H4 (cell line): ENCODE measurements at regions not wholly inside any gene's neighbourhood (a gene's known extent, or its start where the extent isn't known, plus 50 kb on each side); places are given as distances from the start of the nearest gene placed in this dataset.
"Not testable (repeated sequence)": the region's sequence is repeated elsewhere in the genome, so short reads cannot be mapped to it uniquely, and the experiment has no call there.

ENCODE experiments used
- DNase-seq: peaks from one replicate; pipeline ENCODE4 v3.0.0-alpha.2; 2015; ENCODE audit warnings: low spot score

DNA sequence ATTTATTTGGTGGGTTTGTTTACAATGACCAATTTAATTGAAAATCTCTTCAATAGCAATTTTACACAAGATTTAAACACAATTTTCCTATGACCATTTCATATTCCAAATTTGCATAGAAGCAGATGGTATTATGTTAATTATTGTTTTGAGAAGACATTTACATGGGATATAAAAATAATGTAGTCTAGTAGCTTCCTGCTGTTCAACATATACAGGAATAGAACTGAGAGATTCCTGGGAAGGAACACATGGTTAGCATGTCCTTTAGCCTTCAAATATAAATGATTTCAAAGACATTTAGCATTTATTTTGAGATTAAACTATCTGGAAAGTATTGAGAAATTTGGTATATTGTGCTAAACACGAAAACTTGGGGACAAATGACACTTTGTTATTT lies 129.6 kb downstream of the KCNE4 start:
- DNase-seq, result no peak

DNA sequence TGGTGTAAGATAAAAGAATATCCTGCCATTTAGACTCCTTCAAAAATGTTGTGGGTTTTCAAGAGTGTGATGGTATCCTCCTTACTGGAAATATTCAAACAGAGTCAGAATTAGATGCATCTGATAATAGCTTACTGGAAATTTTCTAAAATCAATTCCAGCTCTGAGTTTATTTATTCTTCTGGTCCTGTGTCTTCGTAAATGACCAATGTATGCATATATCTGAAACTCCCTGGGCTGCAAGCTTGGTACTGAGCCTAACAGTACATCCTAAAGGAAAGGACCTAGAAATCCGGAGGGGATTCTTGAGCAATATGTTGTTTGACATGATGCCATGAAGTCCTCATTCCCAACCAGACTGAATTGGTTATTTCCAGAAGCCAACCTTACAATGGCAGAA lies 130.4 kb downstream of the KCNE4 start:
- DNase-seq, result no peak

DNA sequence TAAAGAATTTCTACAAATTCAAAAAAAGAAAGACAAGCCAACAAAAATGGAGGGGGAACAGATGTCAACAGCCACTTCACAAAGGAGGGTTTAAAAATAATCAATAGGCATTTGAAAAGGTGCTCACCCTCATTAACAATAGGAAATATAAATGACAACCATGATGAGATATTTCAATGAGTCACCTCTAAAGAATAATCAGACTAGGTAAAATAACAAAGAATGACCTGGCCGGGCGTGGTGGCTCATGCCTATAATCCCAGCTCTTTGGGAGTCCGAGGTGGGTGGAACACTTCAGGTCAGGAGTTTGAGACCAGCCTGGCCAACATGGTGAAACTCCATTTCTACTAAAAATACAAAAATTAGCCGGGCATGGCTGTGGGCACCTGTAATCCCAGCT lies 133.6 kb downstream of the KCNE4 start:
- no peak for DNase-seq

DNA sequence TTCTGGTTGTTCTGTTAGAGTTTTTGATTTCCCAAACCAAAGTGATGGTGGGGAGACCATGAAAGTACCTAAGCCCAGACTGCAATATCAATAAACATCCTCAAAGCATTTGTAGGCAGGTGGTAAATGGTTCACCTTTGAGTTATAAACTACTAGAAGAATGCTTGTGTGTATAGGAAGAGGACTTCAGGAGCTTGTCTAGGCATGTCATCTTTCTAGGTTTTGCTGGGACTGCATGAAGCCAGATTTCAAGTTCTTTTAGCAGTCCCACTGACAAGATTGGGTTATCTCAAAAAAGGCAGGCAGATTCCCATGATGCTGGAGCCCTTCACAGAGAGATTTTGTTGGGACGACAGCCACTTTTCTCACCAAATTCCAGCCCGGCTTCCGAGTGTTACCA lies 135.3 kb downstream of the KCNE4 start:
- no peak for DNase-seq

DNA sequence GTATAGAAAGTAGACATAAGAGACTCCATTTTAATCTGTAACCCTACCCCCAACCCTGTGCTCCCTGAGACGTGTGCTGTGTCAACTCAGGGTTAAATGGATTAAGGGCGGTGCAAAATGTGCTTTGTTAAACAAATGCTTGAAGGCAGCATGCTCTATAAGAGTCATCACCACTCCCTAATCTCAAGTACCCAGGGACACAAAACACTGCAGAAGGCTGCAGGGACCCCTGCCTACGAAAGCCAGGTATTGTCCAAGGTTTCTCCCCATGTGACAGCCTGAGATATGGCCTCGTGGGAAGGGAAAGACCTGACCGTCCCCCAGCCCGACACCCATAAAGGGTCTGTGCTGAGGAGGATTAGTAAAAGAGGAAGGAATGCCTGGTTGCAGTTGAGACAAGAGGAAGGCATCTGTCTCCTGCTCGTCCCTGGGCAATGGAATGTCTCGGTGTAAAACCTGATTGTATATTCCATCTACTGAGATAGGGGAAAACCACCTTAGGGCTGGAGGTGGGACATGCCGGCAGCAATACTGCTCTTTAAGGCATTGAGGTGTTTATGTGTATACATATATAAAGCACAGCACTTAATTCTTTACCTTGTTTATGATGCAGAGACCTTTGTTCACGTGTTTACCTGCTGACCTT lies 138.7 kb downstream of the KCNE4 start:
- DNase-seq, result not testable (repeated sequence)

DNA sequence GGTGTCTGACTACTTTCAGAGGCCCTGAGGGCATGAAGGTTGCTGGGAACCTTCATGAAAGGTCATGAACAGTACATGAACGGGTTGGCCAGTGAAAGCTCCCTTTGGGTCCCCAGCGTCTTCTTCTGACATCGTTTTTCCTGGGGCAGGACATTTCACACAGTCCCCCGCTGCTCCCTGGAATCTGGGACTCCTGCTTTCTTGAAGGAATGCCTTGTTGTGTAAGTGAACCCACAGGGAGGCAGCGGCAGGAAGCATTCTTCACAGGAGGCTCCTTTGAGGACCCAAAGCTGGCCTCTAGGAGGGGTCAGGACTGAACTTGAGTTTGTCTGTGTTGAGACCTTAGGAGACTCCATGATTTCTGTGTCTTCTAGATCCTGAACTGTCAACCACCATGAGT lies 144.3 kb downstream of the KCNE4 start:
- DNase-seq, result no peak

DNA sequence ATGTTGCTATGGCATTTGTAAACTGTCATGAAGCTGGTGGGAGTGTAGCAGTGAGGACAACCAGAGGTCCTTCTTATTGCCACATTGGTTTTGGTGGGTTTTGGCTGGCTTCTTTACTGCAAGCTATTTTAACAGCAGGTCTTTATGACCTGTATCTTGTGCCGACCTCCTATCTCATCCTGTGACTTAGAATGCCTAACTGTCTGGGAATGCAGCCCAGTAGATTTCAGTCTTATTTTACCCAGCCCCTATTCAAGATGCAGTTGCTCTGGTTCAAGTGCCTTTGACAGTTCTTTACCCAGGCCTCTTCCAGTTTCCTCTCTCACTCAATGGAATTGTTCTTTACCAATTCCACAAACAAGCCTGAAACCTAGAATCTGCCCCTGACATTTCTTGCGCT lies 145.1 kb downstream of the KCNE4 start:
- no peak for DNase-seq

DNA sequence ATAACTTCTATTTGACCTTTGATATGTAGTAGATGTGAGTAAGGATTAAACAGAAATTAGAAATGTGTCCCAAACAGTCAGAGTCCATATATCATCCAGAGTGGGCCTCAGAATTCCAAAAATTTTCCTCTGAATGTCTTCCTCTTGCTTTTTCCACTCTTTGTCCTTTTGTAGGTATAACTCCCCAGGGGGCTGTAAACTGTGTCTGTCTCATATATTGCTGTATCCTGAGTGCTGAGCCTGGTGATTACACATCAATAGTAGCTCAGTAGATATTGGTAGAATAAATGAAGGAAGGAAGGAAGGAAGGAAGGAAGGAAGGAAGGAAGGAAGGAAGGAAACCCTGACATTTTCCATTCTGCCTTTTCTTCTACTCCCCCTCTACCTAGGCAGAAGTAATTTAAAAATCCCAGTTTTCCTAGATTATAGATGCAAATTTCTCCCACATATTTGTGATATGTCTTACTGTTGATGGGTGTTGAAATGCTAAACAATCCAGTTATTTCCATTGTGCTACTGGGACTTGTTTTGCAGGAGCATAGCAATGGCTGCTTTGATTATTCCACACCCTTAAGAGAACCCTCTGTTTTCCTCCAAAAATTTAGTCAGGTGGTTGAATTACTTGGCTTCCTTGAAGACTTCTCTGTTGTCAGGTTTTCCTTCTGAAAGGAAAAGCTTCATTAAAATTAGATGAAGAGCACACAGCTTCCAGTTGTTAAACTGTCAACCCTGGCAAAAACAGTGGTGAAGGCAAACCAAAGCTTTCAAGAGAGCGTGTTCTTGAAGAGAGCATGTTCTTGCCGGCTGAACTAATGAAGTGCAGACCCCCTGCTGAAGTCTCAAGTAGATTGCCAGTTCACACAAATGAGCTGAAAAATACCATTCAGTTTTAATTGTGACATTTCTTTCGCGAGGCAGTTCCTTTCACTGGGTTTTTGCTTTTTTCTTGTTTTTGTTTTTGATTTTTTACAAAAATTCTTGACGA lies 147.8 kb downstream of the KCNE4 start:
- DNase-seq, result no peak

DNA sequence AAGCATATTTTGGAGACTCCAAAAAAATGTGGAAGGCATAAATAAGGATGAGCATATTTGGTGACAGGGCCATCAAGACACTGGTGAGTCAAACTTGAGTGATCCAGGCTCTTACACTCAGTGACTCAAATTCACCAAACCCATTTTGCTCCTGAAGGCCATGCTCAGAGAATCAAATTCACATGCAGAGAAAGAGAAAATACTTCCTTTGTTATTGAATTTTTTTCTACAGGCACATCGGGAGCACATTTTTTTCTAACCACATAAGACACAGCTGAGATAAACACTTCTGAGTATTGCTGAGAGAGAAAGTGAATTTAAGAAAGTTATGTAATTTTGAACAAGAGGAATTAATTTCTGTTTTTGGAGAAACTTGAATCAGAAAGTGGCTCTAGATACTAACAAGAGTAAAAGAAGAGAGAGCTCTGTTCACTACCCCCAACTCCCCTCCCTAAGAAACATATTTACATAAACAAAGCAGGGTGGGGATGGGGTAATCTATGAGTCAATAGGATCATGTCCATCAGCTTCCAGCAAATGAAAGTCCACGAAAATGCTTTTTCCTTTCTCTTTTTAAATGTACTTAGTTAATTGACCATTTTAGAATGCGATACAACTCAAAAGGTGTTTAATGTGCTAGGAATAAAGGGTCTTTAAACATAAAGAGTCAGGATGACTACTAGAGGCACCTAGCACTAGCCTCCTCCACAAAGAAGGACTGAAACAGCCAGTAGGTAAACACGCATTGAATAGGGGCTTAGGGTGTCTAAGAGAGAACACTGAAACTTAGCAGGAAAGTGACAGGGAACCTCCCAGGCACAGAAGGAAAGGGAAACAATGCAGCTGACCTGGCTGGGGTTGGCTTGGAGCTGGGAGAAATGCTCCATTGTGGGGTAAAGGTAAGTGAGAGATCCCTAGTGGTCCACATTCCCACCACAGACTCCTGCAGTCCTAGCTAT lies 152.3 kb downstream of the KCNE4 start:
- DNase-seq, result peak; percentile 29

DNA sequence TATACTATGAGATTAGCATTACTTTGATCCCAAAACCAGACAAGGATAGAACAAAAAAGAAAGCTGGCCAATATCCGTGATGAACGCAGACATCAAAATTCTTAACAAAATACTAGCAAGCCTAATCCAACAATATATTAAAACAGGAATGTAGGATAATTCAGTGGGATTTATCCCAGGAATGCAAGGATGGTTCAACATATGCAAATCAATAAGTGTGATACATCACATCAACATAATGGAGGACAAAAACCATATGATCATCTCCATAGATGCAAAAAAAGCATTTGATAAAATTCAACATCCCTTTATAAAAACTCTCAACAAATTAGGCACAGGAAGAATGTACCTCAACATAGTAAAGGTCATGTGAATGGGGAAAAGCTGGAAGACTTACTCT lies 158.5 kb downstream of the KCNE4 start:
- DNase-seq, result no peak

DNA sequence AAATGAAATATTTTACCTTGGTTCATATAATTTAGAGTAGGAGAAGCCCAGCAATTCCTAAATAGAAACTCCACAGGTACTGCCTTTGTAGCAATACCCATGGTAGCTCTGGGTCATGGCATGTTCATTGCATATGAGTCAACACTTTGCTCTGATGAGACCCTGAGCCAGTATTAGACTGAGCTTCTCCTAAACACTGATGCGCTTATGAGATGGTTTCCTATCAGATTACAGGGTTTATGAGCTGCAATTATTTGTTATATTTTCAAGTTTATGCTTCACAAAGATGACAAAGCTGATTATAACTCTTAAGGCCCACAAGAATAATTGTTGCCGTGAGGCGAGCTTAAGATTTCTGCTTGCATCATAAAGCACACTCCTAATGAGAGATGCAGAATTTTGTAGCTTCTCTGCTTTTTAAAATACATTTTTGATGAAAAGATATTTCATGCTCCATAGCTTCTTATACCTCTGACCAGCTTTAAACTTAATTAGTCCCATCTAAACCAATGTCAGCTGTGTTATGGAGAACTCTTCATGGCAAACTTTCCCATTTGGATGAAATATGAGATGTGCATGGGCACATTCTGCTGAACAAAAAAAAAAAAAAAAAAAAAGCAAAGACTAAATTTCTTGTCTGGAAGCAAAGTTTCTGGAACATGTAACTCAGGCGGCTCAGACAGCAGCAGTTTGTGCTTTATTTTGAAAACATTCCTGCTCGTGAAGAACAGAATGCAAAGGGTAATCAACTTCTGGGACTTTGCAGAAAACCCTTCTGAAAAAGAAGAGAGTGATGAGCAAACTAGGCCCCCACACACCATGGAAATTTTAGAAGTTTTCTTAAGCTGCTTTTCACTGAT lies 162.6 kb downstream of the KCNE4 start:
- no peak for DNase-seq

DNA sequence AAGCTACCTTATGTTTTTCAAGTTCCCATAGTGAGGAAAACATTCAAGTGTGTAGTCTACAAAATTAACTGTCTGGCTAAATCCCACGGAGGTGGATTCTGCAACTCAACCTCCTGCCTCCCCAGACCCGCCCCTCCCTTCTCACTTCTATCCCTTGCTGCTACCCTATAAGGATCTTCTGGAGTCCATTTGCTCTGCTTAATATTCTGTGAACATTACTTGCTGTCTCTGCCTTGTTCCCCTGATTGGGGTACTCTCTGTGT lies 163.2 kb downstream of the KCNE4 start:
- DNase-seq, result no peak

DNA sequence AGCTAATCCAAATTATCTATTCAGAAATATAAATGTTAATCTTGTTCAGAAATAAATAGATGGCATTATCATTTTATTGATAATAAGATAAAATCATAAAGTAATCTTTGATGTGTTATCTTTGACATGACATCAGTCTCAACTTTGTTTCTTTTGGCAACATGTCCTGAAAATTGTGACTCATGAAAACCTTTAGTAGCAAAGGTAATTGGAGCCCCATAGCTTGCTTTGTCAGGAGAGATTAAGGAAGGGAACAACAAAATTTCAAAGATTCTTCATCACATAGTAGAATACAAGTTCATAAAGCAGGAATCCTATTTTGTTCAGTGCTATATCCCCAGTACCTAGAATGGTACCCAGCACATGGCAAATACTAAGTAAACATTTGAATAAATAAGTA lies 165.4 kb downstream of the KCNE4 start:
- no peak for DNase-seq

DNA sequence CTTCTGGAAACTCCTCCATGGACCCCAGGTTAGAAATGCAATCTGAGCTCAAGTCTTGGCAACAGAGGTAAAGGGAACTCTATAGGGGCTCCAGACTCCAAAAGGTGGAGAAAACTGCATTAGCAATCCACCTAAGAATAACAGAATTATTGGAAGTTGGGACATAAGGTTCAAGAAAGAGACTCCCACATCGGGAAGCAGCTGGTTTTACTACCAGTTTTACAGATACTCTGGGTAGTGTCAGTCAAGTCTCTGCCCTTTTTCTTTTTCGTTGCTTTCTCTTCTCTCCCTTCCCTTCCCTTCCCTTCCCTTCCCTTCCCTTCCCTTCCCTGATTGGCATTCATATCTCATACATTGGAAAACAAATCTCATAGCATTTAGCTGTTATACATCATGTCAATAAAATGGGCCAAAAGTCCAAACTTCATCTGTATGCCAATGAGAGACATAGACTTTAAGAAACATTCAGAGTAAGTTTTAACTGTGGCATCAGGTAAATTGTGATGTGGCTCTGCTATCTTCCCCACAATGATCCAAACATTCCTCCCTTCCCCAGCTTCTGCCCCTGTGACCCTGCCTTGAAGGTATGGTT lies 166.7 kb downstream of the KCNE4 start:
- DNase-seq, result no peak

DNA sequence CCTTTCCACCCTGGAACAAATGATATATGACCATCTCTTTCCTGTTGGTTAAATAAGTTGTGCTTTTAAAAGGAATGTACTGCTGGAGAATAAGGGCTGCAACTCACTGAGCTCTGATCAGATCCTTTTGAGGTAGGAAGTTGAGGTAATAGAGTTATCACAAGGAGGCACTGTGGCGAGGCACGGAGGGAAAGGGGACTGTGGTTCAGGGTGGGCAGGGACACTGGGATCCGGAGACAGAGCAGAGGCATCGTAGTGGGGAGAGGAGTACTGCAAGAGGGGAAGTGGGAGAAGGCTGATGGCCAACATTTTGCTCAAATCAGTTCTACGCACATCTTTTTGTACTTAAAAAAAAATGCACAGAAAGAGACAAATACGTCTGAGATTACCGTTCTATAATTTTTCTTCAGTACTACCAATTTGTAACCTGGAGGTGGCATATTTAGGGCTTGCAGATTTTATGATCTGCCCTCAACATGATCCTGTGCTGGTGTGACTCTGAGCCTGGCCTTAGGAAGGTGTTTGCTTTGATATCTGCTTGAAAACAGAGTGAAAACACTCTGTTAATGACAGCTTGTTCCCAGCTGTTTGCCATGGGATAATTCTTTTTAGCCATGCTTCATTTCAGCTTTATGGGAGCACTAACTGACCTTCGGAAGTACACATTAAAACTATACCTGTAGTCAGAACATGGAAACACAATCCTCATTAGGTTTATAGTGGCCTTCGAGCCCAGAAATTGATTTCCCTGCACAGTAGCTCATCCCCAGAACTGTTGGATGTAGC lies 168.1 kb downstream of the KCNE4 start:
- DNase-seq, result no peak

DNA sequence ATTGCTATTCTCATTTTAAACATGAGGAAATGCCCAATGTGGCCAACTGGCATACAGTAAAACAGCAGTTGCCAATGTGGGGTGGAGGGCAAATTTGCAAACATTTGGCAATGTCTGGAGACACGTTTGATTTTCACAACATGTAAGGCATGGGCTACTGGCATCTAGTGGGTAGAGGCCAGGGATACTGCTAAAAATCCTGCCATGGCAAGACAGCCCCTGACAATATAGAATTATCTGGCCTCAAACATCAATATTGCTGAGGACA lies 168.6 kb downstream of the KCNE4 start:
- DNase-seq, result no peak

DNA sequence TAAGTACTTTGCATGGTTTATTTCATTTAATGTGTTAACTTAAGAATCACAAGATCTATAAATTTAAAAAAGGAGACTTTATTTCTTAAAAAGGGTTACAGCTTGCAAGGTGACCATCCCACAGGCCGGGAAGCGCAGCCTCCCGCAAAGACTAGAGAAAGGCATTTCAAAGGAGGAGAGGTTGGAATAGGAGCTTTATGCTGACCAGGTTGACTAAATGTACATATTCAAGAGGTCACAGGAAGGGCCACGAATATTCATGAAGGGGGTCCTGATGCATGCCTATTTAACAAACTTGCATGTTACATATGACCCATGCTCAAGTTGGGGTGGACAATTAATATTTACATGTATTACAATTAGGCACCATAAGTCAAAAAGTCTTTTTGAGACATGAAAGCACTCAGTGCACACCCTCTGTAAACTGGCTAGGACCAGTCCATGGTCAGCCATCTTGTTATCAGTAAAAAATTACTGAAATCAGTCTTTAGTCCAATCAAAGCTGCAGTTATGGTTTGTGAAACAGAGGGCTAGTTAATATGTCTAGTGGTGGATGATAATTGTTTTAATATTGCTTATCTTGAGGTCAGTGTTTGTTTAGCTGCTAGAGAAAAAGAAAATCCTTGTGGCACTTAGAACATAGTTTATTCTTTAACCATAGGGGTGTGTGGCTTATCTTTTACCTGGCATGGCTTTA lies 169.3 kb downstream of the KCNE4 start:
- no peak for DNase-seq

DNA sequence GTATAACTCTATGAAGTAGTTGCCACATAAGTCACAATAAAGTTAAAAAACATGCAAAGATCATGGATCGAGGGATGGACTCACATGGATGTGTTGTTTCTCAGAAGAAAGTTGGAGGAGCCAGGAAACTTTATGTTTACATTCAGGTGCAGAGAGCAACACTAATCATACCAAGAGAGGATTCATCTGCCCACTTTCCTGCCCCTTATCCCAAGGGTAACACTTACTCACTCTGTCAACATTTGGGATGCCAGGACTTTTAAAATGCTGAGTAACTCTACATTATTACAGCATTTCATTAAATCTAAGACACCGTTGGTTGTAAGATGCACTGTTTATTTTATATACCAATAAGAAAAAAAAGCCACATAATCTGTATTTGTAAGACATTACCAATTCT lies 170.4 kb downstream of the KCNE4 start:
- peak; percentile 38 for DNase-seq

DNA sequence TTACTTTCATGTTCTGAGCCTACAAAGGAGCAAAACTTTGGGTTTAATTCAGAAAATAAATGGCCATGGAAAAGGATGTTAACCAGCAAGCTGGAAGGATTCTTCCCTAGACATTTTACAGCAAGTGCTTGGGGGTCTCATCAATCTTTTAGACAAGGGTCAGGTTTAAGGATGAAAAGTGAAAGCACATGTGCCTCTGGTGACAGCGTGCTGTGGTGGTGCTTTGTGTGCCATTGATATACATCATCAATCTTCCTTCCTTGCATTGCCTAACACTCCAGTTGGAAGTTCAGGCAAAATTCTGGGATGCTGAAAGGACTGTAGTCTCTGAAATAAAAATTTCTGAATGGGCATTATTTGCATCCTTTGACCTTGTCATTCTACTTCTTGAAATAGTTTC lies 171.2 kb downstream of the KCNE4 start:
- no peak for DNase-seq

DNA sequence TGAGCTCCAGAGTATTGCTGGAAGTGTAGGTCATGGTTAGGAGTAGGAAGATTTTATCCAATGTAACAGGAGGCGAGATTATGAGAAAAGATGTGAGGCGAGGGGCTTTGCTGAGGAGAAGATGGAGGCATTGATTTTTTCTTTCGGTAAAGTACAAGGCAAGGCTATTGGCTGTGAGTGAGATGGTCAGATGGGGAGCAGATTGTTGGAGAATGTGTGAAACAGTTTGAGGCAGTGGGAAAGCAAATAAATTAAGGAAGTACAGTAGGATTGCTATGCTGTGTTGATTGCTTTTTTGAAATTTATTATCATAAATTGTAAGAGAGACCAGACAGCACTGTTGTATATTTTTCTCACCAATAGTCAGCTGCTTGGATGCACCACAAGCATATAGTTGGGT lies 173.3 kb downstream of the KCNE4 start:
- DNase-seq, result no peak
